H9 (cell line): ENCODE measurements at regions not wholly inside any gene's neighbourhood (a gene's known extent, or its start where the extent isn't known, plus 50 kb on each side); places are given as distances from the start of the nearest gene placed in this dataset.

Experiments
- DNase-seq: peaks from one replicate; pipeline ENCODE4 v3.0.0-alpha.2; 2017
- H2AFZ ChIP-seq: one replicate; pipeline ENCODE4 v1.6.1; 2013; ENCODE audit warnings: mild to moderate bottlenecking, low read length, control low read depth, moderate library complexity
- H2AK5ac ChIP-seq: 2 replicates; pipeline ENCODE4 v1.6.1; 2013; ENCODE audit warnings: low read length, control low read depth, mixed read lengths; ENCODE audit not compliant: insufficient read length
- H2BK120ac ChIP-seq: one replicate; pipeline ENCODE4 v1.6.1; 2013; ENCODE audit warnings: low read depth, mild to moderate bottlenecking, low read length, control low read depth, inconsistent platforms; ENCODE audit not compliant: poor library complexity, severe bottlenecking
- H2BK12ac ChIP-seq: 2 replicates; pipeline ENCODE4 v1.6.1; 2013; ENCODE audit warnings: low read length, control low read depth, mixed read lengths, low read depth; ENCODE audit not compliant: insufficient read length
- H2BK15ac ChIP-seq: 2 replicates; pipeline ENCODE4 v1.6.1; 2013; ENCODE audit warnings: low read depth, low read length, control low read depth
- H2BK20ac ChIP-seq: one replicate; pipeline ENCODE4 v1.6.1; 2013; ENCODE audit warnings: low read depth, mild to moderate bottlenecking, low read length, control low read depth, inconsistent platforms; ENCODE audit not compliant: poor library complexity, severe bottlenecking
- H2BK5ac ChIP-seq: 2 replicates; pipeline ENCODE4 v1.6.1; 2013; ENCODE audit warnings: low read length, control low read depth, mixed read lengths; ENCODE audit not compliant: insufficient read length
- H3K14ac ChIP-seq: 2 replicates; pipeline ENCODE4 v1.6.1; 2013; ENCODE audit warnings: low read length, control low read depth; ENCODE audit not compliant: insufficient read depth
- H3K18ac ChIP-seq: 2 replicates; pipeline ENCODE4 v1.6.1; 2013; ENCODE audit warnings: low read depth, mild to moderate bottlenecking, mixed read lengths, low read length, control low read depth; ENCODE audit not compliant: insufficient read length
- H3K23ac ChIP-seq: 2 replicates; pipeline ENCODE4 v1.6.1; 2013; ENCODE audit warnings: low read length, control low read depth, mixed read lengths, low read depth; ENCODE audit not compliant: insufficient read length
- H3K23me2 ChIP-seq: 2 replicates; pipeline ENCODE4 v1.6.1; 2013; ENCODE audit warnings: low read depth, mild to moderate bottlenecking, mixed read lengths, low read length, control low read depth; ENCODE audit not compliant: insufficient read length, poor library complexity, severe bottlenecking
- H3K27ac ChIP-seq: 2 replicates; pipeline ENCODE4 v1.5.1; 2013; ENCODE audit warnings: low read length, control low read depth, mixed read lengths, low read depth; ENCODE audit not compliant: insufficient read length
- H3K27me3 ChIP-seq: 2 replicates; pipeline ENCODE4 v1.6.1; 2013; ENCODE audit warnings: low read length, control low read depth, inconsistent platforms; ENCODE audit not compliant: insufficient read depth
- H3K4ac ChIP-seq: 2 replicates; pipeline ENCODE4 v1.6.1; 2013; ENCODE audit warnings: low read depth, mild to moderate bottlenecking, control low read depth, inconsistent platforms, low read length, moderate library complexity
- H3K4me1 ChIP-seq: 2 replicates; pipeline ENCODE4 v1.6.1; 2013; ENCODE audit warnings: low read length, control low read depth, inconsistent platforms; ENCODE audit not compliant: insufficient read depth
- H3K4me2 ChIP-seq: 2 replicates; pipeline ENCODE4 v1.6.1; 2013; ENCODE audit warnings: low read length, control low read depth, mixed read lengths; ENCODE audit not compliant: insufficient read length, insufficient read depth
- H3K56ac ChIP-seq: 2 replicates; pipeline ENCODE4 v1.6.1; 2013; ENCODE audit warnings: low read depth, mild to moderate bottlenecking, mixed read lengths, low read length, control low read depth; ENCODE audit not compliant: insufficient read length
- H3K79me1 ChIP-seq: 2 replicates; pipeline ENCODE4 v1.6.1; 2013; ENCODE audit warnings: low read depth, mild to moderate bottlenecking, moderate library complexity, low read length, control low read depth, inconsistent platforms; ENCODE audit not compliant: insufficient read depth, poor library complexity, severe bottlenecking
- H3K79me2 ChIP-seq: 2 replicates; pipeline ENCODE4 v1.6.1; 2013; ENCODE audit warnings: low read length, control low read depth, inconsistent platforms; ENCODE audit not compliant: insufficient read depth
- H3K9ac ChIP-seq: 2 replicates; pipeline ENCODE4 v1.6.1; 2013; ENCODE audit warnings: low read length, control low read depth, mixed read lengths; ENCODE audit not compliant: insufficient read length; ENCODE audit errors: extremely low read depth
- H3K9me3 ChIP-seq: one replicate; pipeline ENCODE4 v1.6.1; 2013; ENCODE audit warnings: low read depth, low read length, inconsistent platforms; ENCODE audit not compliant: control insufficient read depth
- H3T11ph ChIP-seq: one replicate; pipeline ENCODE4 v1.6.1; 2013; ENCODE audit warnings: mild to moderate bottlenecking, low read length, control low read depth, inconsistent platforms
- H4K20me1 ChIP-seq: one replicate; pipeline ENCODE4 v1.6.1; 2013; ENCODE audit not compliant: control insufficient read depth, insufficient read length, insufficient read depth
- H4K5ac ChIP-seq: 2 replicates; pipeline ENCODE4 v1.6.1; 2013; ENCODE audit warnings: low read depth, mild to moderate bottlenecking, mixed read lengths, low read length, control low read depth; ENCODE audit not compliant: insufficient read length
- H4K8ac ChIP-seq: replicated peaks from 2 replicates; pipeline ENCODE4 v1.6.1; 2013; ENCODE audit warnings: low read length, control low read depth, mixed read lengths, low read depth; ENCODE audit not compliant: insufficient read length
- H4K91ac ChIP-seq: 2 replicates; pipeline ENCODE4 v1.6.1; 2013; ENCODE audit warnings: low read depth, mild to moderate bottlenecking, moderate library complexity, mixed read lengths, low read length, control low read depth; ENCODE audit not compliant: insufficient read length
- H3K27ac Mint-ChIP-seq, 3 experiments: 2 replicates in 2 of 3; 3 replicates in 1 of 3; pipeline ENCODE4 v1.8.0; 2020 to 2021; ENCODE audit warnings: mixed read lengths in 3 of 3, mild to moderate bottlenecking in 1 of 3, moderate library complexity in 1 of 3
- H3K27me3 Mint-ChIP-seq: 2 replicates; pipeline ENCODE4 v1.8.0; 2021; ENCODE audit warnings: low read depth, mild to moderate bottlenecking, moderate library complexity, mixed read lengths
- H3K36me3 Mint-ChIP-seq, 3 experiments: 2 replicates in 2 of 3; 3 replicates in 1 of 3; pipeline ENCODE4 v1.8.0; 2020 to 2021; ENCODE audit warnings: low read depth in 3 of 3, mixed read lengths in 3 of 3; ENCODE audit not compliant: insufficient read depth in 1 of 3
- H3K4me1 Mint-ChIP-seq, 2 experiments: 2 replicates each; pipeline ENCODE4 v1.8.0; 2020; ENCODE audit warnings: mixed read lengths in 2 of 2
- H3K4me3 Mint-ChIP-seq, 2 experiments: 2 replicates in 1 of 2; 3 replicates in 1 of 2; pipeline ENCODE4 v1.8.0; 2020 to 2021; ENCODE audit warnings: mild to moderate bottlenecking in 2 of 2, mixed read lengths in 2 of 2, moderate library complexity in 1 of 2
- H3K9me3 Mint-ChIP-seq, 2 experiments: 2 replicates in 1 of 2; 3 replicates in 1 of 2; pipeline ENCODE4 v1.8.0; 2020; ENCODE audit warnings: mild to moderate bottlenecking in 2 of 2, mixed read lengths in 2 of 2, moderate library complexity in 1 of 2
- CTCF ChIP-seq: fragments of 200-600 bp; sonication (generic); conservative IDR thresholded peaks from 3 replicates; pipeline ENCODE4 v1.8.0; 2021; ENCODE audit warnings: antibody characterized with exemption, mild to moderate bottlenecking
- WGBS: extraction: QIAGEN DNeasy Blood & Tissue Kit; methylation state at CpG from one replicate; pipeline ENCODE4 v1.1.7; 2013; ENCODE audit warnings: missing lambda C conversion rate, low lambda C conversion rate, mixed read lengths; ENCODE audit not compliant: insufficient read length; ENCODE audit errors: extremely low coverage; 5-methylcytosine and 5-hydroxymethylcytosine counted together

GRCh38 chr21:25487046-25487594, 120.2 kb downstream of the MRPL39 start:
- no peaks in the 10 kb centered on the region for H3K79me1 ChIP-seq
- TF ChIP-seq CTCF, result no peak
- H4K5ac ChIP-seq, result no peak overlapping the region
- no peak overlapping the region for H4K91ac ChIP-seq
- no CpG with 5 or more reads among the region's 3 CpGs for WGBS
- no peak overlapping the region for H3K9ac ChIP-seq
- H2BK15ac ChIP-seq, result no peak overlapping the region
- H3K9me3 ChIP-seq, result no peaks in the 10 kb centered on the region
- H3K4me3 Mint-ChIP-seq, result no peak overlapping the region
- 0 out of 4 replicates have a peak, but pooled peaks cover 0 to 4% of the 10 kb centered on the region in 2 experiments for H3K4me1 Mint-ChIP-seq
- no peaks in the 10 kb centered on the region for H4K20me1 ChIP-seq
- no peak overlapping the region for H3K14ac ChIP-seq
- H3K27me3 ChIP-seq, result no peaks in the 10 kb centered on the region
- no peak overlapping the region for H3T11ph ChIP-seq
- no peak overlapping the region for H3K4me2 ChIP-seq
- no peaks in the 10 kb centered on the region for H3K4me1 ChIP-seq
- no peak overlapping the region for H2BK12ac ChIP-seq
- no peak overlapping the region for H2BK120ac ChIP-seq
- H2BK20ac ChIP-seq, result no peak overlapping the region
- H3K27ac Mint-ChIP-seq, result no peak overlapping the region
- no peaks in the 10 kb centered on the region for H3K79me2 ChIP-seq
- no peak overlapping the region for H2BK5ac ChIP-seq
- no peak overlapping the region for H3K27ac ChIP-seq
- H3K23me2 ChIP-seq, result no peaks in the 10 kb centered on the region
- peaks cover 8 to 14% of the 10 kb centered on the region in 2 experiments; a peak in 4 of 5 replicates for H3K9me3 Mint-ChIP-seq
- H3K27me3 Mint-ChIP-seq, result no peaks in the 10 kb centered on the region
- DNase-seq, result no peak
- no peak overlapping the region for H3K56ac ChIP-seq
- H4K8ac ChIP-seq, result no peak overlapping the region
- H3K23ac ChIP-seq, result no peak overlapping the region
- H3K18ac ChIP-seq, result no peak overlapping the region
- H2AK5ac ChIP-seq, result no peak overlapping the region
- H2AFZ ChIP-seq, result no peak overlapping the region
- no peak overlapping the region for H3K4ac ChIP-seq
- H3K36me3 Mint-ChIP-seq, result peaks cover 0 to 12% (median 0%) of the 10 kb centered on the region in 3 experiments; a peak in 3 of 7 replicates
